ENCODE measurements at regions not wholly inside any gene's neighbourhood (a gene's known extent, or its start where the extent isn't known, plus 50 kb on each side); places are given as distances from the start of the nearest gene placed in this dataset.

DNA sequence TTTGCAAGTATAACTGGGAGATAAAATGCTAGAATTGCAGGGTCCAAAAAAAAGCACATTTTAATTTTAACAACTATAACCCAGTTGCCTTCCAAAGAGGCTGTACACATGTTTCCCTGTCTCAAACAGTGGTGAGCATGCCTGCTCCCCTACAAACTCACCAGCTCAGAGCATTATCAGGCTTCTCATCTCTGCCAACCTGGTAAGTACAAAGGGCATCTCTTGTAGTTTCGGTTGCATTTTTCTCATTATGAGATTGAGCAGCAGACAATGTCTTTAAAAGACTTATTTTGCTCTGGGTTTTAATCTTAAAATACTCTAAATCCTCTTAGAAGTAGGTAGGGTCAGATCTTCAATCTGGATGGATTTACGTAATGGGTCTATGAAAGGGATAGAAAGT, 107.1 kb upstream of the MSX2 start:
- DNase-seq (ENCODE audit: low spot score) (no peak), ATAC-seq (ENCODE audit: low FRiP score) (no peak)
- no peak for TF ChIP-seq CTCF (IDR thresholded peaks at IDR 0.05)

DNA sequence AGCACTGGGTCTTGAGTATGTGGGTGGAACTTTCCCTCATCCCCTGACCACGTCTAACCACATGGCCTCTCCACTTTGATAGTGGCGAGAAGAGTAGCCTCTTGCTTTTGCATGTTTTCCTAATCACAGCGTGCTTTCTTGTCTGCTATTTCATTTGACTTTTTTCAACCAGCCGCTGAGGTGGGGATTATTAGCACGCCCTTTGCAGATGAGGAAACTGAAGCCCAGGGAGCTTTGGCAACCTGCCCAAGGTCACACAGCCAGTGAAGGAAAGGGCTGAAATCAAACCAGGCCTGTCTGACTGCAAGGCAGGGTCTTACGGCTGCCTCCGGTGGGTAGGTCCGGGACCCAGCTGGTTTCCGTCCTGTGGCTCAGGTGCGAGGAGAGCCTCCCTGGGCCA, 106.5 kb upstream of the MSX2 start:
- no peak for TF ChIP-seq CTCF (IDR thresholded peaks at IDR 0.05)
- no peak for ATAC-seq (ENCODE audit: low FRiP score)
- no peak for DNase-seq (ENCODE audit: low spot score)

DNA sequence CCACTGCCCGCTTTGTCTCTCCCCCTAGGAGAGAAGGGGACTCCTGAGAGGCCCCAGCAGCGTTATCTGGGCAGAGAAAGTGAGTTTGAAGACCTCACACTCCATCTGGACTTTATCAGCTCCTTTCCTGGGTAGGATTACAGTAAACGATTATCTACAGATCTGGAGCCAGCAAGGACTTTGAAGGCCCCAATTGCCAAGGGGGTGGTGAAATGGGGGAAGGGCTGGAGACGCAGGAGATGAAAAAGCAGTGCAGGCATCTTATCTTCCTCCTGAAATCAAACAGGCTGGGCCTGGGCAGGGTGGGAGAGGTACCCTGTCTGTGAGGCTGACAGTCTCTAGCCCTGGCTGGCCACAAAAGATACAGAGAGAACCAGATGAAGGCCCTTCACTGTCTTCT, 105.8 kb upstream of the MSX2 start:
- ATAC-seq (ENCODE audit: low FRiP score) (no peak), DNase-seq (ENCODE audit: low spot score) (no peak)
- no peak for TF ChIP-seq CTCF (IDR thresholded peaks at IDR 0.05)

- ATAC-seq (ENCODE audit: low FRiP score) = no peak
- DNase-seq (ENCODE audit: low spot score) = no peak
- no peak for TF ChIP-seq CTCF (IDR thresholded peaks at IDR 0.05)
These were observed 102.3 kb upstream of the MSX2 start for GRCh38 chr5:174622067-174622466.

DNA sequence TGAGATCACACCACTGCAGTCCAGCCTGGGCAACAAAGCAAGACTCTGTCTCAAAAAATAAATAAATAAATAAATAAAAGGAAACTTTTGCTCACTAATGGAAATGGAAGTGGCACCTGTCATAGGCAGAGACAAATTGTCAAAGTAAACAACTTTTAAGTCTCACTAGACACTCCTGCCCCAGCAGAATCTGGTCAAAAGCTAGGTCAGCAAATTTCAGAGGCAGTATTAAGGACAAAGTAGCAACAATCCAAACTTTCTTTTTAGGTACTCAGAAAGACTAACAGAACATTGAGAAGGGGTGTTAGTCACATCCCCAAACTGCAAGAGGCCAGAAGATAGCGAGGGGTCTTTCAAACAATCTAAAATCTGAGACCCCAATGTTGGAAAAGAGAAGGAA, 101.4 kb upstream of the MSX2 start:
- no peak for TF ChIP-seq CTCF (IDR thresholded peaks at IDR 0.05)
- DNase-seq (ENCODE audit: low spot score) (no peak), ATAC-seq (ENCODE audit: low FRiP score) (no peak)

DNA sequence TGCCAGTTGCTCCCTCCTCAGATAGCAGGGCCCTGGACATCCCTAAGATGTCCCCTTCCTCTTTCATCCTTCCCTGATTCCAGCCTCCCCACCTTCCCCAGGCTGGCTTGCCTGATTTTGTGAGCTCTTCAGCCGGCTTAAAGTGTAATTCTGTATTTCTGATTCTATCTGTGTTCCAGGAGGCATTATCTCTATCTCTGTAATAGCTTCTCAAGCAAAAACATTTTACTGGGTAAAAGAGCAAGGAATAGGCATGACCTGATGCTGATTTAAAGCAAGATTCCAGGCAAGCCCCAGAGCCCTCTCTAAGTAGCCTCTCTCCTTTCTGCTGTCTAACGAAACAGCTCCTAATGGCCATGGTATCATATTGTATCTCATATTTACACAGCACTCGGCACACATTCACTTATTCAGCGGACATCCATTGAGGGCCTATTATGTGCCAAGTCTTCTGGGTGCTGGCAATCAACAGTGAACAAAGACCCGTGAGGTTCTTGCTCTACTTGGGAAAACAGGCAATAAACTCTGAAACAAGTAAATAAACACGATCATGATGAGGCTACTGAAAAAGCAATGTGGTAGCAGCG, 100.9 kb upstream of the MSX2 start:
- DNase-seq (ENCODE audit: low spot score) (no peak), ATAC-seq (ENCODE audit: low FRiP score) (no peak)
- TF ChIP-seq CTCF (IDR thresholded peaks at IDR 0.05) = no peak

DNA sequence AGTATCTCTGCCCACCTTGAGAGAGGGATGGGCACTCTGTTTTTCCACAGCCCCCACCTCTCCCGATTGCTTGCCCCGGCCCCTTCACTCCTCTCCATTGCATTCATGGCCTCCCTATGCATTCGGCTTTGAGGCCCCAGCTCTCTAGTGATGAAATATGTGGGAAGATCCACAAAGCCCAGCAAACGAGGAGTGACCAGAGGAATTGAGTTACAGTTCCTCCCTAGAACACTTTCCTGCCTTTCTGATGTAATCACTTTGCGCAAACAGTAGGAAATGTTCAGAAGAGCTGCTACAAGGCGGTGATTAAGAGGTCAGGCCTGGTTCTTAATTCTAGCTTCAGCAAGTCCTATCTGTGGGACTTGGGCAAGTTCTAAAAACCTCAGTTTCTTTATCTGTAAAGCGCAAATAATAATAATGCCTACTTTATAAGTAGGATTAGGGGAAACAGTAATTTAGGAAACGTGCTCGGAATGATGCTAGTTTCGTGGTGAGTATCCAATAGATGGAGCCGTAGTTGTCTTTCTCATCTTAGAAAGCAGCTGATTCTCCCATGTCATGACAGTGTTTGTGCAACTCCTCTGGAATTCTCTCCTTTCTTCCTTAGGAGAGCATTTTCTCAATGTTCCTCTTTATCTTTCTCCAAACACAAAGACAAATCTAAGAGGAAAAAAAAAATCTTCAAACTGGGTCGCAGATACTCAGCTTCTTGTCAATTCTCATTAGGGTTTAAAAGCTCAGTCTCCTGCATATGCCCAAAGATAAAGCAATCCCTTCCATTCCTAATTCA, 99.5 kb upstream of the MSX2 start:
- DNase-seq (ENCODE audit: low spot score) = no peak
- no peak for TF ChIP-seq CTCF (IDR thresholded peaks at IDR 0.05)
- ATAC-seq (ENCODE audit: low FRiP score) = no peak
